DMS53 treated with DMSO at 0.1 percent for 48 hours (cell line): ENCODE measurements at regions not wholly inside any gene's neighbourhood (a gene's known extent, or its start where the extent isn't known, plus 50 kb on each side); places are given as distances from the start of the nearest gene placed in this dataset.

Experiments used
- DNase-seq: peaks from one replicate; lab custom pipeline; 2025; ENCODE audit not compliant: unreplicated experiment; lab: John Stamatoyannopoulos, UW

GRCh38 chr17:69997332-69997731 is 77.7 kb upstream of the KCNJ16 start:
- DNase-seq = peak; percentile 32

- no peak for DNase-seq
These were observed 75.8 kb upstream of the KCNJ16 start for GRCh38 chr17:69999253-69999652.

- no peak for DNase-seq
These were observed 68.9 kb upstream of the KCNJ16 start for GRCh38 chr17:70006159-70006558.

GRCh38 chr17:70011750-70012149 is 63.3 kb upstream of the KCNJ16 start:
- DNase-seq = no peak

GRCh38 chr17:70013911-70014310 is 61.1 kb upstream of the KCNJ16 start:
- DNase-seq = no peak

- peak; percentile 86 for DNase-seq
These were observed 57.9 kb upstream of the KCNJ16 start for GRCh38 chr17:70017112-70017511.

GRCh38 chr17:70017941-70018340 is 57.1 kb upstream of the KCNJ16 start:
- no peak for DNase-seq

GRCh38 chr17:70021726-70022125 is 53.3 kb upstream of the KCNJ16 start:
- DNase-seq = no peak

GRCh38 chr17:70022175-70022574 is 52.9 kb upstream of the KCNJ16 start:
- DNase-seq = no peak

GRCh38 chr17:70024253-70024652 is 50.8 kb upstream of the KCNJ16 start:
- DNase-seq = no peak
